ENCODE measurements at regions not wholly inside any gene's neighbourhood (a gene's known extent, or its start where the extent isn't known, plus 50 kb on each side); places are given as distances from the start of the nearest gene placed in this dataset.

DNA sequence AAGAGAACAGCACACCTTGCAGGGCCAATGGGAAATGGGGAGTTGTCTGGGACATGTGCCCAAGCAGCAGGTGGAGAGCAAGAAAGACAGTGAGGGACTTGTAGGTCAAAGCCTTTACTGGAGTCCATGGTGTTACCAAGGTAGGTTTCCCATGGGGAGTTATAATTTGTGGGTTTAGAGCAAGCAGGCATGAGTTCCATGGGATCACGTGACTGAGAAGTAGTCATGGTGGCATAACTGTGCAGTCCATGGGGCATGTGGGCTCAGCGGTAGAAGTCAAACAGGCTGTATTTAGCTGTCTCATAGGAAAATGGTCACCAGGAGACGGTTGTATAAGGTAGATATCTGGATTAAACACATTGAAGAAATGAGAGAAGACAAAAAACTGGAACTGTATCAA, 715.1 kb downstream of the SLITRK1 start:
- TF ChIP-seq, protein P1, sequence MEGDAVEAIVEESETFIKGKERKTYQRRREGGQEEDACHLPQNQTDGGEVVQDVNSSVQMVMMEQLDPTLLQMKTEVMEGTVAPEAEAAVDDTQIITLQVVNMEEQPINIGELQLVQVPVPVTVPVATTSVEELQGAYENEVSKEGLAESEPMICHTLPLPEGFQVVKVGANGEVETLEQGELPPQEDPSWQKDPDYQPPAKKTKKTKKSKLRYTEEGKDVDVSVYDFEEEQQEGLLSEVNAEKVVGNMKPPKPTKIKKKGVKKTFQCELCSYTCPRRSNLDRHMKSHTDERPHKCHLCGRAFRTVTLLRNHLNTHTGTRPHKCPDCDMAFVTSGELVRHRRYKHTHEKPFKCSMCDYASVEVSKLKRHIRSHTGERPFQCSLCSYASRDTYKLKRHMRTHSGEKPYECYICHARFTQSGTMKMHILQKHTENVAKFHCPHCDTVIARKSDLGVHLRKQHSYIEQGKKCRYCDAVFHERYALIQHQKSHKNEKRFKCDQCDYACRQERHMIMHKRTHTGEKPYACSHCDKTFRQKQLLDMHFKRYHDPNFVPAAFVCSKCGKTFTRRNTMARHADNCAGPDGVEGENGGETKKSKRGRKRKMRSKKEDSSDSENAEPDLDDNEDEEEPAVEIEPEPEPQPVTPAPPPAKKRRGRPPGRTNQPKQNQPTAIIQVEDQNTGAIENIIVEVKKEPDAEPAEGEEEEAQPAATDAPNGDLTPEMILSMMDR (IDR thresholded peaks at IDR 0.05): no peak
- TF ChIP-seq POLR2AphosphoS5 (IDR thresholded peaks at IDR 0.05): no peak

Measured in upper lobe of left lung (tissue), 4 donors.